Mesenchymal stem cell (in vitro differentiated cells and primary cell): ENCODE measurements at regions not wholly inside any gene's neighbourhood (a gene's known extent, or its start where the extent isn't known, plus 50 kb on each side); places are given as distances from the start of the nearest gene placed in this dataset.

Experiments used
- DNase-seq: peaks from one replicate; pipeline ENCODE4 v3.0.0-alpha.2; 2013
- H2AFZ ChIP-seq: one replicate; pipeline ENCODE4 v1.6.1; 2013; ENCODE audit warnings: low read depth, mild to moderate bottlenecking, control low read depth, inconsistent platforms, low read length, moderate library complexity
- H2AK5ac ChIP-seq: 2 replicates; pipeline ENCODE4 v1.6.1; 2013; ENCODE audit warnings: low read length, moderate library complexity, mild to moderate bottlenecking, inconsistent platforms; ENCODE audit not compliant: severe bottlenecking
- H2BK120ac ChIP-seq: one replicate; pipeline ENCODE4 v1.6.1; 2013; ENCODE audit warnings: low read depth, mild to moderate bottlenecking, inconsistent platforms, low read length, moderate library complexity
- H2BK12ac ChIP-seq, 2 experiments: one replicate each; pipeline ENCODE4 v1.6.1; 2013; ENCODE audit warnings: inconsistent platforms in 2 of 2, low read length in 2 of 2, mild to moderate bottlenecking in 2 of 2, moderate library complexity in 2 of 2, control low read depth in 1 of 2
- H2BK15ac ChIP-seq: one replicate; pipeline ENCODE4 v1.6.1; 2013; ENCODE audit warnings: mild to moderate bottlenecking, low read depth, inconsistent platforms; ENCODE audit not compliant: poor library complexity, severe bottlenecking
- H2BK5ac ChIP-seq: 2 replicates; pipeline ENCODE4 v1.6.1; 2013; ENCODE audit warnings: low read depth, mild to moderate bottlenecking, low read length, control low read depth, inconsistent platforms; ENCODE audit not compliant: poor library complexity, severe bottlenecking
- H3K14ac ChIP-seq, 2 experiments: one replicate each; pipeline ENCODE4 v1.6.1; 2013; ENCODE audit warnings: inconsistent platforms in 2 of 2, low read length in 2 of 2, control low read depth in 1 of 2, mild to moderate bottlenecking in 1 of 2, moderate library complexity in 1 of 2
- H3K18ac ChIP-seq, 2 experiments: one replicate each; pipeline ENCODE4 v1.6.1; 2013; ENCODE audit warnings: inconsistent platforms in 2 of 2, low read length in 2 of 2, control low read depth in 1 of 2, low read depth in 1 of 2, mild to moderate bottlenecking in 1 of 2
- H3K23ac ChIP-seq, 2 experiments: one replicate each; pipeline ENCODE4 v1.6.1; 2013; ENCODE audit warnings: inconsistent platforms in 2 of 2, low read length in 2 of 2, mild to moderate bottlenecking in 2 of 2, moderate library complexity in 2 of 2, control low read depth in 1 of 2
- H3K27ac ChIP-seq: 2 replicates; pipeline ENCODE4 v1.5.1; 2013; ENCODE audit warnings: mild to moderate bottlenecking, moderate library complexity, low read length, control low read depth, inconsistent platforms; ENCODE audit not compliant: poor library complexity, severe bottlenecking
- H3K27me3 ChIP-seq, 2 experiments: 2 replicates each; pipeline versions ENCODE4 v1.6.1 to v1.7.0; 2013; ENCODE audit warnings: low read length in 2 of 2, mild to moderate bottlenecking in 2 of 2, moderate library complexity in 2 of 2, control low read depth in 1 of 2, inconsistent platforms in 1 of 2; ENCODE audit not compliant: control insufficient read depth in 1 of 2, insufficient read depth in 1 of 2
- H3K36me3 ChIP-seq, 2 experiments: 2 replicates each; pipeline versions ENCODE4 v1.6.1 to v1.7.0; 2013; ENCODE audit warnings: low read length in 2 of 2, control low read depth in 1 of 2, inconsistent platforms in 1 of 2, low read depth in 1 of 2, mild to moderate bottlenecking in 1 of 2; ENCODE audit not compliant: insufficient read depth in 2 of 2, control insufficient read depth in 1 of 2
- H3K4ac ChIP-seq, 2 experiments: one replicate each; pipeline ENCODE4 v1.6.1; 2013; ENCODE audit warnings: inconsistent platforms in 2 of 2, low read length in 2 of 2, mild to moderate bottlenecking in 2 of 2, moderate library complexity in 2 of 2, control low read depth in 1 of 2, low read depth in 1 of 2
- H3K4me1 ChIP-seq: 2 replicates; pipeline ENCODE4 v1.6.1; 2013; ENCODE audit warnings: low read depth, low read length, control low read depth; ENCODE audit not compliant: control insufficient read depth, insufficient read depth
- H3K4me2 ChIP-seq: 2 replicates; pipeline ENCODE4 v1.6.1; 2013; ENCODE audit warnings: low read length, mild to moderate bottlenecking, inconsistent platforms; ENCODE audit not compliant: poor library complexity, severe bottlenecking
- H3K4me3 ChIP-seq, 2 experiments: 2 replicates each; pipeline versions ENCODE4 v1.5.1 to v1.7.0; 2013; ENCODE audit warnings: low read length in 2 of 2, mild to moderate bottlenecking in 2 of 2, control low read depth in 1 of 2, low read depth in 1 of 2; ENCODE audit not compliant: insufficient read depth in 1 of 2
- H3K79me1 ChIP-seq: replicated peaks from 2 replicates; pipeline ENCODE4 v1.6.1; 2013; ENCODE audit warnings: mild to moderate bottlenecking, control low read depth, low read length, inconsistent platforms; ENCODE audit not compliant: poor library complexity, severe bottlenecking
- H3K9ac ChIP-seq: 2 replicates; pipeline ENCODE4 v1.7.0; 2013; ENCODE audit warnings: mild to moderate bottlenecking, low read length, moderate library complexity
- H3K9me3 ChIP-seq: 2 replicates; pipeline ENCODE4 v1.7.0; 2013; ENCODE audit warnings: mild to moderate bottlenecking, low read length; ENCODE audit not compliant: control insufficient read depth
- H4K8ac ChIP-seq: one replicate; pipeline ENCODE4 v1.6.1; 2013; ENCODE audit warnings: inconsistent platforms, mild to moderate bottlenecking, low read length, moderate library complexity
- H4K91ac ChIP-seq: one replicate; pipeline ENCODE4 v1.6.1; 2013; ENCODE audit warnings: mild to moderate bottlenecking, low read length, inconsistent platforms
- WGBS: methylation state at CpG from one replicate; pipeline ENCODE4 v1.1.7; 2013; ENCODE audit warnings: mixed read lengths; 5-methylcytosine and 5-hydroxymethylcytosine counted together

GRCh38 chr4:141410839-141411238 is 190.1 kb downstream of the ZNF330 start:
- Histone ChIP-seq H2BK120ac (no peak overlapping the region), H2BK5ac (no peak overlapping the region), H3K79me1 (no peaks in the 10 kb centered on the region), H3K18ac (no peak overlapping the region), H3K4ac (no peak overlapping the region), H4K8ac (no peak overlapping the region), H3K27me3 (no peaks in the 10 kb centered on the region), H3K36me3 (no peaks in the 10 kb centered on the region), H3K4me1 (no peaks in the 10 kb centered on the region), H2AFZ (no peak overlapping the region), H3K4me2 (no peak overlapping the region), H3K14ac (no peak overlapping the region), H3K4me3 (no peak overlapping the region), H2BK12ac (no peak overlapping the region), H2BK15ac (no peak overlapping the region), H3K27ac (no peak overlapping the region), H3K23ac (no peak overlapping the region), H3K9me3 (no peaks in the 10 kb centered on the region), H4K91ac (no peak overlapping the region), H2AK5ac (no peak overlapping the region), H3K9ac (no peak overlapping the region)
- DNase-seq, result no peak
- WGBS, result 75% methylated on average over 4 of the region's 4 CpGs

GRCh38 chr4:141411936-141412335 is 191.2 kb downstream of the ZNF330 start:
- H4K91ac ChIP-seq, result no peak overlapping the region
- no peak overlapping the region for H3K14ac ChIP-seq
- H2BK120ac ChIP-seq, result no peak overlapping the region
- no peak overlapping the region for H3K4me3 ChIP-seq
- no peak overlapping the region for H3K18ac ChIP-seq
- no peak overlapping the region for H2BK5ac ChIP-seq
- WGBS, result 100% methylated on average over 1 of the region's 1 CpG
- no peak overlapping the region for H2AK5ac ChIP-seq
- no peak overlapping the region for H3K27ac ChIP-seq
- H2BK12ac ChIP-seq, result no peak overlapping the region
- DNase-seq, result no peak
- H3K4ac ChIP-seq, result no peak overlapping the region
- H3K4me1 ChIP-seq, result no peaks in the 10 kb centered on the region
- no peak overlapping the region for H2AFZ ChIP-seq
- H3K4me2 ChIP-seq, result no peak overlapping the region
- no peak overlapping the region for H4K8ac ChIP-seq
- H3K27me3 ChIP-seq, result no peaks in the 10 kb centered on the region
- H3K79me1 ChIP-seq, result no peaks in the 10 kb centered on the region
- no peaks in the 10 kb centered on the region for H3K9me3 ChIP-seq
- H3K23ac ChIP-seq, result no peak overlapping the region
- H3K36me3 ChIP-seq, result no peaks in the 10 kb centered on the region
- no peak overlapping the region for H3K9ac ChIP-seq
- no peak overlapping the region for H2BK15ac ChIP-seq

GRCh38 chr4:141413366-141413765 is 192.7 kb downstream of the ZNF330 start:
- Histone ChIP-seq H4K8ac (no peak overlapping the region), H2BK12ac (no peak overlapping the region), H3K14ac (no peak overlapping the region), H3K27ac (no peak overlapping the region), H3K4me1 (no peaks in the 10 kb centered on the region), H3K4me3 (no peak overlapping the region), H3K18ac (no peak overlapping the region), H2BK15ac (no peak overlapping the region), H3K9me3 (no peaks in the 10 kb centered on the region), H4K91ac (no peak overlapping the region), H3K27me3 (no peaks in the 10 kb centered on the region), H2BK5ac (no peak overlapping the region), H2BK120ac (no peak overlapping the region), H3K23ac (no peak overlapping the region), H2AFZ (no peak overlapping the region), H3K4ac (no peak overlapping the region), H3K9ac (no peak overlapping the region), H2AK5ac (no peak overlapping the region), H3K4me2 (no peak overlapping the region), H3K36me3 (no peaks in the 10 kb centered on the region), H3K79me1 (no peaks in the 10 kb centered on the region)
- WGBS, result 96% methylated on average over 2 of the region's 2 CpGs
- DNase-seq, result no peak

- H3K23ac ChIP-seq, result no peak overlapping the region
- no peak overlapping the region for H2BK12ac ChIP-seq
- no peak overlapping the region for H4K8ac ChIP-seq
- H3K9ac ChIP-seq, result no peak overlapping the region
- no peaks in the 10 kb centered on the region for H3K9me3 ChIP-seq
- no peak overlapping the region for H3K4me3 ChIP-seq
- no peak overlapping the region for H3K14ac ChIP-seq
- no peak overlapping the region for H2BK5ac ChIP-seq
- H3K79me1 ChIP-seq, result no peaks in the 10 kb centered on the region
- no peak for DNase-seq
- H2BK120ac ChIP-seq, result no peak overlapping the region
- no peak overlapping the region for H3K4me2 ChIP-seq
- no peak overlapping the region for H3K27ac ChIP-seq
- no peaks in the 10 kb centered on the region for H3K36me3 ChIP-seq
- no peak overlapping the region for H2AFZ ChIP-seq
- H3K4me1 ChIP-seq, result no peaks in the 10 kb centered on the region
- H3K4ac ChIP-seq, result no peak overlapping the region
- H3K18ac ChIP-seq, result no peak overlapping the region
- no peak overlapping the region for H4K91ac ChIP-seq
- WGBS, result 100% methylated on average over 1 of the region's 2 CpGs
- no peak overlapping the region for H2AK5ac ChIP-seq
- no peak overlapping the region for H2BK15ac ChIP-seq
- H3K27me3 ChIP-seq, result no peaks in the 10 kb centered on the region
Observed at GRCh38 chr4:141415651-141416050, 195.0 kb downstream of the ZNF330 start.
